Panc1 (cell line): ENCODE measurements at regions not wholly inside any gene's neighbourhood (a gene's known extent, or its start where the extent isn't known, plus 50 kb on each side); places are given as distances from the start of the nearest gene placed in this dataset.

Experiments
- ATAC-seq: fragments of 200-7000 bp; cut with Tn5 transposase; 2 replicates; pipeline ENCODE4 v1.9.1; 2020; ENCODE audit warnings: mild to moderate bottlenecking, moderate library complexity
- BruUV-seq: library from RNA; stranded (reverse); fragments of 400-500 nt; replicated peaks from 2 replicates; lab custom pipeline; 2021; lab: Mats Ljungman, UMichigan
- CTCF ChIA-PET: fragments of 300-600 bp; sonication (Branson Sonifier 250); formaldehyde crosslinking; loops from one replicate; lab custom pipeline; 2022; ENCODE audit warnings: antibody characterized with exemption; lab: Charles Lee
- POLR2A ChIA-PET: fragments of 300-600 bp; sonication (Branson Sonifier 250); formaldehyde crosslinking; loops from one replicate; lab custom pipeline; 2022; ENCODE audit warnings: antibody characterized with exemption; lab: Charles Lee
- DNase-seq: peaks from one replicate; pipeline ENCODE4 v3.0.0-alpha.2; 2010; ENCODE audit warnings: low read depth, low spot score
- H3K27ac ChIP-seq: 2 replicates; pipeline ENCODE4 v1.5.1; 2011; ENCODE audit warnings: mild to moderate bottlenecking, low read length, inconsistent platforms
- H3K27me3 ChIP-seq: fragments of 200-500 bp; sonication (Bioruptor generic); 2 replicates; pipeline ENCODE4 v1.6.0; 2014; ENCODE audit warnings: low read length, inconsistent platforms; ENCODE audit not compliant: control insufficient read depth, insufficient read depth
- H3K36me3 ChIP-seq: fragments of 200-500 bp; sonication (Bioruptor generic); 2 replicates; pipeline ENCODE4 v1.5.1; 2014; ENCODE audit warnings: inconsistent platforms, mild to moderate bottlenecking, low read length, moderate library complexity; ENCODE audit not compliant: control insufficient read depth, insufficient read depth
- H3K4me1 ChIP-seq: 2 replicates; pipeline ENCODE4 v1.5.1; 2011; ENCODE audit warnings: inconsistent platforms, mild to moderate bottlenecking, low read length, moderate library complexity; ENCODE audit not compliant: control insufficient read depth, insufficient read depth
- H3K4me3 ChIP-seq, 2 experiments: 2 replicates each; pipeline ENCODE4 v1.5.1; 2011 to 2012; ENCODE audit warnings: low read depth in 2 of 2, low read length in 2 of 2, mild to moderate bottlenecking in 2 of 2, inconsistent platforms in 1 of 2, moderate library complexity in 1 of 2
- H3K9me3 ChIP-seq: fragments of 200-500 bp; sonication (Bioruptor generic); 2 replicates; pipeline ENCODE4 v1.5.1; 2014; ENCODE audit warnings: low read depth, mild to moderate bottlenecking, inconsistent platforms, low read length, moderate library complexity; ENCODE audit not compliant: control insufficient read depth, insufficient read depth
- POLR2AphosphoS5 ChIP-seq: IDR thresholded peaks from 2 replicates; pipeline ENCODE4 v1.6.1; 2012; ENCODE audit warnings: mild to moderate bottlenecking, low read depth, low read length, moderate library complexity
- SIN3A ChIP-seq: IDR thresholded peaks from 2 replicates; pipeline ENCODE4 v1.6.1; 2012; ENCODE audit warnings: low read depth, mild to moderate bottlenecking, low read length, moderate library complexity, borderline replicate concordance; ENCODE audit not compliant: insufficient read depth
- TCF7L2 ChIP-seq: IDR thresholded peaks from 2 replicates; pipeline ENCODE4 v1.6.1; 2011; ENCODE audit warnings: mild to moderate bottlenecking, low read depth, low read length, inconsistent platforms
- in situ Hi-C: cut with HindIII; loops from 2 replicates; pipeline ENCODE4 v1.10.0; 2016; ENCODE audit warnings: low sequenced_read_pairs, low pct_unique_long_range_greater_than_20kb
- intact Hi-C: fragments of 100-400 bp; cut with micrococcal nuclease; formaldehyde crosslinking; loops from one replicate; pipeline ENCODE4 v1.10.0; 2022; ENCODE audit not compliant: unreplicated experiment
- TF ChIP-seq, protein P1 (sequence below), 2 experiments: IDR thresholded peaks; 2 replicates each; pipeline ENCODE4 v1.6.1; 2011 to 2012; ENCODE audit warnings: low read depth in 2 of 2, control low read depth in 1 of 2, low read length in 1 of 2, mild to moderate bottlenecking in 1 of 2, moderate library complexity in 1 of 2; ENCODE audit not compliant: insufficient read depth in 1 of 2
- TF ChIP-seq, protein P2 (sequence below): fragments of 450-650 bp; IDR thresholded peaks from 2 replicates; pipeline ENCODE4 v1.5.1; 2017; ENCODE audit warnings: mild to moderate bottlenecking

DNA sequence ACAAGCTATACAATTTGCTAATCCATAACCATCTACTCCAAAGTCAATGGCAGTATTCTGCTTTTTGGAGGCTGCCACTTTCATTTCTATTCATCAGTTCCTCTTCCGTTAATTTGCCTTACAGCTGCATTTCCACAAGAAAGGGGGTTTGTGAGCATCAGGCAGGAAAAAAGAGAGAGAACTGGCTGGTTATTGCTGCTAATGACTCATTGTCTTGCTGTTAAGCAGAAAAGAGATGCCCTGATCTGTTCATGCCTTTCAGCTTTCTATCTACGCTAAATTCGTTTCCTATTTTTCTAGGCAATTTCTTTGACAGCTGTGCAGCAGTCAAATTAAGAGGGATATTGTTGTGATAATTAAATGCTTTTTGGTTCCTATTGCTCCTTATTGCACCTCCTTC is 65.9 kb upstream of the GNAQ start:
- in situ Hi-C loops, result no loop called here
- BruUV-seq, result no TSS peak

DNA sequence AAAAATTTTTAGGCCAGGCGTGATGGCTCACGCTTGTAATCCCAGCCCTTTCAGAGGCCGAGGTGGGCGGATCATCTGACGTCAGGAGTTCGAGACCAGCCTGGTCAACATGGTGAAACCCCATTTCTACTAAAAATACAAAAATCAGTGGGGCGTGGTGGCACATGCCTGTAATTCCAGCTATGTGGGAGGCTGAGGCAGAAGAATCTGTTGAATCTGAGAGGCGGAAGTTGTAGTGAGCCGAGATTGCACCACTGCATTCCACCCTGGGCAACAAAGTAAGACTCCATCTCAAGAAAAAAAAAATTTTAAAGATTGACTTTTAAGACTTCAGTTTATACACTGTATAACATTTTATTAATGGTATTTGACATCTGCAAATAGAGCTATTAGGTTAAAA is 60.1 kb upstream of the GNAQ start:
- no peaks in the 10 kb centered on the region for H3K9me3 ChIP-seq
- no peak for ATAC-seq
- H3K27me3 ChIP-seq, result no peaks in the 10 kb centered on the region; the same call in 1 of the 2 replicates
- no peaks in the 10 kb centered on the region for H3K36me3 ChIP-seq
- in situ Hi-C loops (no loop called here), intact Hi-C loops (no loop called here)
- no peak for DNase-seq
- CTCF ChIA-PET, result no interaction called here
- POLR2A ChIA-PET, result no interaction called here
- no TSS peak for BruUV-seq
- no peak overlapping the region for H3K27ac ChIP-seq
- H3K4me1 ChIP-seq, result no peaks in the 10 kb centered on the region
- TF ChIP-seq POLR2AphosphoS5 (no peak), SIN3A (no peak), TCF7L2 (no peak)
- TF ChIP-seq, protein P1, sequence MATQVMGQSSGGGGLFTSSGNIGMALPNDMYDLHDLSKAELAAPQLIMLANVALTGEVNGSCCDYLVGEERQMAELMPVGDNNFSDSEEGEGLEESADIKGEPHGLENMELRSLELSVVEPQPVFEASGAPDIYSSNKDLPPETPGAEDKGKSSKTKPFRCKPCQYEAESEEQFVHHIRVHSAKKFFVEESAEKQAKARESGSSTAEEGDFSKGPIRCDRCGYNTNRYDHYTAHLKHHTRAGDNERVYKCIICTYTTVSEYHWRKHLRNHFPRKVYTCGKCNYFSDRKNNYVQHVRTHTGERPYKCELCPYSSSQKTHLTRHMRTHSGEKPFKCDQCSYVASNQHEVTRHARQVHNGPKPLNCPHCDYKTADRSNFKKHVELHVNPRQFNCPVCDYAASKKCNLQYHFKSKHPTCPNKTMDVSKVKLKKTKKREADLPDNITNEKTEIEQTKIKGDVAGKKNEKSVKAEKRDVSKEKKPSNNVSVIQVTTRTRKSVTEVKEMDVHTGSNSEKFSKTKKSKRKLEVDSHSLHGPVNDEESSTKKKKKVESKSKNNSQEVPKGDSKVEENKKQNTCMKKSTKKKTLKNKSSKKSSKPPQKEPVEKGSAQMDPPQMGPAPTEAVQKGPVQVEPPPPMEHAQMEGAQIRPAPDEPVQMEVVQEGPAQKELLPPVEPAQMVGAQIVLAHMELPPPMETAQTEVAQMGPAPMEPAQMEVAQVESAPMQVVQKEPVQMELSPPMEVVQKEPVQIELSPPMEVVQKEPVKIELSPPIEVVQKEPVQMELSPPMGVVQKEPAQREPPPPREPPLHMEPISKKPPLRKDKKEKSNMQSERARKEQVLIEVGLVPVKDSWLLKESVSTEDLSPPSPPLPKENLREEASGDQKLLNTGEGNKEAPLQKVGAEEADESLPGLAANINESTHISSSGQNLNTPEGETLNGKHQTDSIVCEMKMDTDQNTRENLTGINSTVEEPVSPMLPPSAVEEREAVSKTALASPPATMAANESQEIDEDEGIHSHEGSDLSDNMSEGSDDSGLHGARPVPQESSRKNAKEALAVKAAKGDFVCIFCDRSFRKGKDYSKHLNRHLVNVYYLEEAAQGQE (IDR thresholded peaks at IDR 0.05; ENCODE audit: insufficient read depth in 1 of 2, low read depth in 2 of 2, low read length in 1 of 2), result no peak
- TF ChIP-seq, protein P2, sequence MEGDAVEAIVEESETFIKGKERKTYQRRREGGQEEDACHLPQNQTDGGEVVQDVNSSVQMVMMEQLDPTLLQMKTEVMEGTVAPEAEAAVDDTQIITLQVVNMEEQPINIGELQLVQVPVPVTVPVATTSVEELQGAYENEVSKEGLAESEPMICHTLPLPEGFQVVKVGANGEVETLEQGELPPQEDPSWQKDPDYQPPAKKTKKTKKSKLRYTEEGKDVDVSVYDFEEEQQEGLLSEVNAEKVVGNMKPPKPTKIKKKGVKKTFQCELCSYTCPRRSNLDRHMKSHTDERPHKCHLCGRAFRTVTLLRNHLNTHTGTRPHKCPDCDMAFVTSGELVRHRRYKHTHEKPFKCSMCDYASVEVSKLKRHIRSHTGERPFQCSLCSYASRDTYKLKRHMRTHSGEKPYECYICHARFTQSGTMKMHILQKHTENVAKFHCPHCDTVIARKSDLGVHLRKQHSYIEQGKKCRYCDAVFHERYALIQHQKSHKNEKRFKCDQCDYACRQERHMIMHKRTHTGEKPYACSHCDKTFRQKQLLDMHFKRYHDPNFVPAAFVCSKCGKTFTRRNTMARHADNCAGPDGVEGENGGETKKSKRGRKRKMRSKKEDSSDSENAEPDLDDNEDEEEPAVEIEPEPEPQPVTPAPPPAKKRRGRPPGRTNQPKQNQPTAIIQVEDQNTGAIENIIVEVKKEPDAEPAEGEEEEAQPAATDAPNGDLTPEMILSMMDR, result no peak
- no peak overlapping the region for H3K4me3 ChIP-seq

More for the DNA sequence above, 65.9 kb upstream of the GNAQ start:
- Histone ChIP-seq H3K4me3 (no peak overlapping the region), H3K9me3 (no peaks in the 10 kb centered on the region), H3K4me1 (no peaks in the 10 kb centered on the region), H3K36me3 (no peaks in the 10 kb centered on the region), H3K27ac (no peak overlapping the region), H3K27me3 (peaks cover 3% of the 10 kb centered on the region)
- ChIA-PET CTCF (no interaction called here), POLR2A (no interaction called here)
- DNase-seq (no peak), ATAC-seq (no peak)
- intact Hi-C loops, result no loop called here
- TF ChIP-seq, protein P1 (IDR thresholded peaks at IDR 0.05; ENCODE audit: insufficient read depth in 1 of 2, low read depth in 2 of 2, low read length in 1 of 2), result no peak
- no peak for TF ChIP-seq POLR2AphosphoS5
- TF ChIP-seq, protein P2, result no peak
- TF ChIP-seq SIN3A, result no peak
